A673 (cell line): ENCODE measurements at regions not wholly inside any gene's neighbourhood (a gene's known extent, or its start where the extent isn't known, plus 50 kb on each side); places are given as distances from the start of the nearest gene placed in this dataset.

Experiments used
- CTCF ChIP-seq: fragments of 300-800, 200-600 bp; sonication (generic); conservative IDR thresholded peaks from 2 replicates; pipeline ENCODE4 v1.5.1; 2017; ENCODE audit warnings: low read depth, mild to moderate bottlenecking, antibody characterized with exemption, low read length, moderate library complexity, mixed read lengths
- EZH2 ChIP-seq: fragments of 200-600 bp; sonication (generic); IDR thresholded peaks from 2 replicates; pipeline ENCODE4 v1.6.1; 2017; ENCODE audit warnings: borderline replicate concordance, low read depth, mild to moderate bottlenecking, mixed read lengths, antibody characterized with exemption, low read length; ENCODE audit not compliant: poor library complexity, severe bottlenecking

GRCh38 chr15:67992411-67992810, 61.7 kb upstream of the PIAS1 start:
- TF ChIP-seq CTCF: no peak
- no peak for TF ChIP-seq EZH2
